SK-N-SH (cell line): ENCODE measurements at regions not wholly inside any gene's neighbourhood (a gene's known extent, or its start where the extent isn't known, plus 50 kb on each side); places are given as distances from the start of the nearest gene placed in this dataset.

Experiments used
- CTCF ChIA-PET: fragments of 300-600, 350-600 bp; formaldehyde crosslinking; extraction: SDS; loops from one replicate; lab custom pipeline; 2021; lab: Yijun Ruan, JAX
- POLR2A ChIA-PET: fragments of 350-600 bp; sonication (Branson Sonifier 250); formaldehyde crosslinking; extraction: SDS; loops from one replicate; lab custom pipeline; 2020; ENCODE audit warnings: antibody characterized with exemption, inconsistent platforms; lab: Yijun Ruan, JAX
- DNase-seq: peaks from one replicate; pipeline ENCODE4 v3.0.0; 2012
- H2AFZ ChIP-seq: fragments of 200-600 bp; sonication (generic); 2 replicates; pipeline ENCODE4 v1.8.1; 2016; ENCODE audit warnings: antibody characterized with exemption, mild to moderate bottlenecking, low read depth
- H3F3A ChIP-seq: fragments of 200-600 bp; sonication (generic); replicated peaks from 2 replicates; pipeline ENCODE3; 2016; ENCODE audit warnings: antibody characterized with exemption, mild to moderate bottlenecking; ENCODE audit not compliant: insufficient read depth
- H3K27ac ChIP-seq, 2 experiments: fragments of 200-500 bp in 1 of 2; fragments of 200-600 bp in 1 of 2; sonication (Bioruptor generic) in 1 of 2; sonication (generic), shearing (Covaris generic) in 1 of 2; 2 replicates each; pipeline versions ENCODE4 v1.5.1 to v1.6.1; 2014 to 2016; ENCODE audit warnings: low read depth in 2 of 2, inconsistent platforms in 1 of 2, low read length in 1 of 2, mild to moderate bottlenecking in 1 of 2, mixed read lengths in 1 of 2
- H3K27me3 ChIP-seq: fragments of 200-600 bp; sonication (generic), shearing (Covaris generic); 2 replicates; pipeline ENCODE4 v1.6.1; 2016; ENCODE audit warnings: mixed run types; ENCODE audit not compliant: insufficient read depth
- H3K36me3 ChIP-seq, 2 experiments: fragments of 200-500 bp in 1 of 2; fragments of 200-600 bp in 1 of 2; sonication (Bioruptor generic) in 1 of 2; sonication (generic) in 1 of 2; replicated peaks in 1 of 2; 2 replicates each; pipeline versions ENCODE3 to v1.5.1; 2014 to 2016; ENCODE audit warnings: low read length in 1 of 2, mild to moderate bottlenecking in 1 of 2; ENCODE audit not compliant: insufficient read depth in 2 of 2, control insufficient read depth in 1 of 2
- H3K4me1 ChIP-seq, 2 experiments: fragments of 200-500 bp in 1 of 2; fragments of 200-600 bp in 1 of 2; sonication (Bioruptor generic) in 1 of 2; sonication (generic), shearing (Covaris generic) in 1 of 2; 2 replicates each; pipeline versions ENCODE4 v1.5.1 to v1.6.1; 2014 to 2016; ENCODE audit warnings: low read depth in 1 of 2, low read length in 1 of 2, mixed run types in 1 of 2; ENCODE audit not compliant: insufficient read depth in 2 of 2, control insufficient read depth in 1 of 2
- H3K4me2 ChIP-seq: fragments of 200-600 bp; sonication (generic), shearing (Covaris generic); 2 replicates; pipeline ENCODE4 v1.6.1; 2017; ENCODE audit warnings: mixed run types
- H3K4me3 ChIP-seq, 2 experiments: fragments of 200-500 bp in 1 of 2; fragments of 200-600 bp in 1 of 2; sonication (Bioruptor generic) in 1 of 2; sonication (generic), shearing (Covaris generic) in 1 of 2; 2 replicates each; pipeline versions ENCODE4 v1.5.1 to v1.8.1; 2014 to 2016; ENCODE audit warnings: low read depth in 2 of 2, inconsistent platforms in 1 of 2, low read length in 1 of 2, mild to moderate bottlenecking in 1 of 2, mixed read lengths in 1 of 2, moderate library complexity in 1 of 2
- H3K79me2 ChIP-seq: fragments of 200-600 bp; sonication (generic); 2 replicates; pipeline ENCODE4 v1.8.1; 2017; ENCODE audit warnings: mild to moderate bottlenecking; ENCODE audit not compliant: insufficient read depth
- H3K9ac ChIP-seq: fragments of 200-600 bp; sonication (generic); 2 replicates; pipeline ENCODE4 v1.6.1; 2017; ENCODE audit warnings: mixed run types
- H3K9me2 ChIP-seq: fragments of 200-600 bp; sonication (generic); 2 replicates; pipeline ENCODE4 v1.6.1; 2017; ENCODE audit warnings: mixed run types
- H3K9me3 ChIP-seq: fragments of 200-600 bp; sonication (generic); 2 replicates; pipeline ENCODE4 v1.6.1; 2017; ENCODE audit warnings: mixed run types, mild to moderate bottlenecking, moderate library complexity
- H4K20me1 ChIP-seq: fragments of 200-600 bp; sonication (generic); 2 replicates; pipeline ENCODE4 v1.6.1; 2017; ENCODE audit warnings: mild to moderate bottlenecking, mixed run types; ENCODE audit not compliant: insufficient read depth
- CHD2 ChIP-seq: fragments of 150-350 bp; IDR thresholded peaks from 2 replicates; pipeline ENCODE4 v1.6.1; 2018; ENCODE audit warnings: low read length; ENCODE audit not compliant: partially characterized antibody
- EZH2phosphoT487 ChIP-seq: fragments of 200-600 bp; sonication (generic); IDR thresholded peaks from 2 replicates; pipeline ENCODE4 v1.6.1; 2017; ENCODE audit warnings: low read depth, mixed run types, mild to moderate bottlenecking, antibody characterized with exemption, moderate library complexity, borderline replicate concordance
- FOSL2 ChIP-seq: IDR thresholded peaks from 2 replicates; pipeline ENCODE4 v1.4.0; 2012; ENCODE audit warnings: low read depth, mild to moderate bottlenecking, moderate library complexity, borderline replicate concordance
- FOXJ3 ChIP-seq: sonication (generic); formaldehyde crosslinking; IDR thresholded peaks from 2 replicates; pipeline ENCODE4 v1.5.1; 2020; ENCODE audit warnings: mild to moderate bottlenecking, missing genetic modification reagents
- GABPA ChIP-seq: IDR thresholded peaks from 2 replicates; pipeline ENCODE4 v1.4.0; 2012; ENCODE audit warnings: low read depth, mild to moderate bottlenecking
- GATA2 ChIP-seq: sonication (generic); formaldehyde crosslinking; IDR thresholded peaks from 2 replicates; pipeline ENCODE4 v1.5.0; 2020; ENCODE audit warnings: mild to moderate bottlenecking, missing genetic modification reagents
- JUND ChIP-seq: IDR thresholded peaks from 2 replicates; pipeline ENCODE4 v1.4.0; 2012
- MEF2A ChIP-seq: IDR thresholded peaks from 2 replicates; pipeline ENCODE4 v1.4.0; 2012; ENCODE audit warnings: low read depth, borderline replicate concordance
- MXI1 ChIP-seq: IDR thresholded peaks from 2 replicates; pipeline ENCODE4 v1.6.1; 2012; ENCODE audit warnings: mild to moderate bottlenecking, low read depth, low read length, improper control_type of control experiment
- NFIC ChIP-seq: IDR thresholded peaks from 2 replicates; pipeline ENCODE4 v1.4.0; 2012; ENCODE audit warnings: borderline replicate concordance
- RAD21 ChIP-seq: IDR thresholded peaks from 2 replicates; pipeline ENCODE4 v1.6.1; 2012; ENCODE audit warnings: mild to moderate bottlenecking, low read length
- RCOR1 ChIP-seq: fragments of 150-350 bp; IDR thresholded peaks from 2 replicates; pipeline ENCODE4 v1.6.1; 2017; ENCODE audit warnings: antibody characterized with exemption, low read length
- RFX5 ChIP-seq: IDR thresholded peaks from 2 replicates; pipeline ENCODE4 v1.6.1; 2012; ENCODE audit warnings: mild to moderate bottlenecking, improper control_type of control experiment, low read length
- SIN3A ChIP-seq: IDR thresholded peaks from 2 replicates; pipeline ENCODE4 v1.6.1; 2012; ENCODE audit warnings: low read depth, mild to moderate bottlenecking, low read length, moderate library complexity, borderline replicate concordance
- TEAD4 ChIP-seq: IDR thresholded peaks from 2 replicates; pipeline ENCODE4 v1.4.0; 2012; ENCODE audit warnings: mild to moderate bottlenecking, borderline replicate concordance; ENCODE audit not compliant: insufficient read depth
- YY1 ChIP-seq: IDR thresholded peaks from 2 replicates; pipeline ENCODE4 v1.4.0; 2012; ENCODE audit warnings: low read depth, mild to moderate bottlenecking
- WGBS: methylation state at CpG from one replicate; pipeline ENCODE4 v1.1.6; 2017; ENCODE audit warnings: low lambda C conversion rate; 5-methylcytosine and 5-hydroxymethylcytosine counted together
- TF ChIP-seq, protein P1 (sequence below): fragments of 200-600 bp; sonication (generic); IDR thresholded peaks from 2 replicates; pipeline ENCODE4 v1.6.1; 2017; ENCODE audit warnings: antibody characterized with exemption, mild to moderate bottlenecking, moderate library complexity
- TF ChIP-seq, protein P2 (sequence below): fragments of 150-350 bp; IDR thresholded peaks from 2 replicates; pipeline ENCODE4 v1.6.1; 2016; ENCODE audit warnings: mild to moderate bottlenecking, low read depth, low read length
- TF ChIP-seq, protein P3 (sequence below): IDR thresholded peaks from 2 replicates; pipeline ENCODE4 v1.4.0; 2012; ENCODE audit warnings: low read depth, borderline replicate concordance
- TF ChIP-seq, protein P4 (sequence below): IDR thresholded peaks from 2 replicates; pipeline ENCODE4 v1.6.1; 2012; ENCODE audit warnings: mild to moderate bottlenecking, low read depth, low read length, moderate library complexity
- TF ChIP-seq, protein P5 (sequence below): IDR thresholded peaks from 2 replicates; pipeline ENCODE4; 2012

DNA sequence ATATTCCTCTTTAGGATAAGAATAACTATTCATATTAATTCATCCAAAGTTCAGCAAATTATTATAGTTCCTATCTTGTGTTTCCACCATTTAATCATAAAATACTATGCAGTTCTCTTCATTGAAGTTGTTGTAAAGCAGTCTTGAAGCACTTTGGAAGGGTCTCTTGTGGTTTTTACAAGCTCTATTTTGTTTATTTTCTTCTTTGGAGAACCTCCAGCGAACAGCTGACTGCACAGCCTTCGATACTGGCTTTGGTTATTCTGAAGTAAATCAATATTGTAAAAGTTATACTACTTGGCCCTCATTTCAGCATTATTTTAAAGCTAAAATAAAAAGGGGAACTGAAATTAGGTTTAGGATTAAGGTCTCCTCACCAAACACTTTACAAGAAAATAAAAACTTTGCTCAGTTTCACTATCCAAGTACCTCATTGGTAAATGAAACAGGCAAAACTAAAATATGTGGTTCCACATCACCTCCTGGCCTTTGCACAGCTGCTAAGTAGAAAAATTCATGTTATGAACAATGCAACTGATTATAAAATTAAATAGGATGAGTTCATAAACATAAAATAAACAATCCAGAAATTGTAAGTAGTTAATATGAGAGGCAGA is 1629.2 kb upstream of the ADGRL3 start (continued):
- TF ChIP-seq NFIC (no peak), CHD2 (no peak), MEF2A (no peak), GATA2 (no peak), SIN3A (no peak), JUND (no peak), FOSL2 (no peak), EZH2phosphoT487 (no peak), FOXJ3 (CRISPR knock-in tag) (no peak)

DNA sequence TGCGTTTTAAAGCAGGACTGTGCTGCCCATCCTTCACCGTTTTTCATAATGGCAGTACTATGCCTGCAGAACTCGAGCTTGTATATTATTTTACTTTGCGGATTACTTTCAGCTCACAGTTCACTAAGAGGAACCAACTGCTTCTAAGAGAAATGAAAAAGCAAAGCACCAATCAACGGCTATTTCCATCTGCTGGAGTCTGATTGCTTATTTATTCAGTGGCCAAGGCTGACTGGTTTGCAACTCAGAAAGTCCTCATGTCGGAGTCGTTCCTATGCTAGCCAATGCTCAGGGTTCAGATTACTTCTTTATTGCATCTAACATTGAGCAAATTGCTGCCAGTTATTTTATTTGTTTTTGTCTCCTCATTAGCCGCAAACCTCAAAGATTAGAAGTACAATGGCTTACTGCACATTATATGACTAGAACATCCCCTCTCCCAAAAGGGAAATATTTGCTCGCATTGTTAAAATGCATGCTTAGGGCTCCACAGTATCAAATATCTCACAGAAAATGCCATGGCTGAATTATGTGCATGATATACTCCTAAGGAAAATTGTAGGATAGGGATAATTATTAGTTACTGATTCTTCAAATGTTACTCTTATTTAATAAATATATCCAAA is 1628.2 kb upstream of the ADGRL3 start:
- ChIA-PET CTCF (no interaction called here), POLR2A (no interaction called here)
- Histone ChIP-seq H3K79me2 (no peaks in the 10 kb centered on the region), H3K27ac (no peak overlapping the region), H3K4me3 (no peak overlapping the region), H3K27me3 (no peaks in the 10 kb centered on the region), H2AFZ (no peak overlapping the region), H3K9ac (no peak overlapping the region), H3K36me3 (peaks cover 0 to 3% of the 10 kb centered on the region in 2 experiments), H3K9me2 (no peaks in the 10 kb centered on the region), H3K4me2 (no peak overlapping the region), H3F3A (no peaks in the 10 kb centered on the region), H4K20me1 (no peaks in the 10 kb centered on the region), H3K4me1 (no peaks in the 10 kb centered on the region), H3K9me3 (no peaks in the 10 kb centered on the region)
- 36% methylated on average over 9 of the region's 9 CpGs for WGBS
- DNase-seq, result no peak
- TF ChIP-seq GABPA, result no peak
- TF ChIP-seq, protein P1, sequence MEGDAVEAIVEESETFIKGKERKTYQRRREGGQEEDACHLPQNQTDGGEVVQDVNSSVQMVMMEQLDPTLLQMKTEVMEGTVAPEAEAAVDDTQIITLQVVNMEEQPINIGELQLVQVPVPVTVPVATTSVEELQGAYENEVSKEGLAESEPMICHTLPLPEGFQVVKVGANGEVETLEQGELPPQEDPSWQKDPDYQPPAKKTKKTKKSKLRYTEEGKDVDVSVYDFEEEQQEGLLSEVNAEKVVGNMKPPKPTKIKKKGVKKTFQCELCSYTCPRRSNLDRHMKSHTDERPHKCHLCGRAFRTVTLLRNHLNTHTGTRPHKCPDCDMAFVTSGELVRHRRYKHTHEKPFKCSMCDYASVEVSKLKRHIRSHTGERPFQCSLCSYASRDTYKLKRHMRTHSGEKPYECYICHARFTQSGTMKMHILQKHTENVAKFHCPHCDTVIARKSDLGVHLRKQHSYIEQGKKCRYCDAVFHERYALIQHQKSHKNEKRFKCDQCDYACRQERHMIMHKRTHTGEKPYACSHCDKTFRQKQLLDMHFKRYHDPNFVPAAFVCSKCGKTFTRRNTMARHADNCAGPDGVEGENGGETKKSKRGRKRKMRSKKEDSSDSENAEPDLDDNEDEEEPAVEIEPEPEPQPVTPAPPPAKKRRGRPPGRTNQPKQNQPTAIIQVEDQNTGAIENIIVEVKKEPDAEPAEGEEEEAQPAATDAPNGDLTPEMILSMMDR, result no peak
- TF ChIP-seq, protein P2, sequence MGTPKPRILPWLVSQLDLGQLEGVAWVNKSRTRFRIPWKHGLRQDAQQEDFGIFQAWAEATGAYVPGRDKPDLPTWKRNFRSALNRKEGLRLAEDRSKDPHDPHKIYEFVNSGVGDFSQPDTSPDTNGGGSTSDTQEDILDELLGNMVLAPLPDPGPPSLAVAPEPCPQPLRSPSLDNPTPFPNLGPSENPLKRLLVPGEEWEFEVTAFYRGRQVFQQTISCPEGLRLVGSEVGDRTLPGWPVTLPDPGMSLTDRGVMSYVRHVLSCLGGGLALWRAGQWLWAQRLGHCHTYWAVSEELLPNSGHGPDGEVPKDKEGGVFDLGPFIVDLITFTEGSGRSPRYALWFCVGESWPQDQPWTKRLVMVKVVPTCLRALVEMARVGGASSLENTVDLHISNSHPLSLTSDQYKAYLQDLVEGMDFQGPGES, result no peak
- TF ChIP-seq, protein P3, sequence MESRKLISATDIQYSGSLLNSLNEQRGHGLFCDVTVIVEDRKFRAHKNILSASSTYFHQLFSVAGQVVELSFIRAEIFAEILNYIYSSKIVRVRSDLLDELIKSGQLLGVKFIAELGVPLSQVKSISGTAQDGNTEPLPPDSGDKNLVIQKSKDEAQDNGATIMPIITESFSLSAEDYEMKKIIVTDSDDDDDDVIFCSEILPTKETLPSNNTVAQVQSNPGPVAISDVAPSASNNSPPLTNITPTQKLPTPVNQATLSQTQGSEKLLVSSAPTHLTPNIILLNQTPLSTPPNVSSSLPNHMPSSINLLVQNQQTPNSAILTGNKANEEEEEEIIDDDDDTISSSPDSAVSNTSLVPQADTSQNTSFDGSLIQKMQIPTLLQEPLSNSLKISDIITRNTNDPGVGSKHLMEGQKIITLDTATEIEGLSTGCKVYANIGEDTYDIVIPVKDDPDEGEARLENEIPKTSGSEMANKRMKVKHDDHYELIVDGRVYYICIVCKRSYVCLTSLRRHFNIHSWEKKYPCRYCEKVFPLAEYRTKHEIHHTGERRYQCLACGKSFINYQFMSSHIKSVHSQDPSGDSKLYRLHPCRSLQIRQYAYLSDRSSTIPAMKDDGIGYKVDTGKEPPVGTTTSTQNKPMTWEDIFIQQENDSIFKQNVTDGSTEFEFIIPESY, result no peak
- TF ChIP-seq YY1, result no peak
- TF ChIP-seq, protein P4, sequence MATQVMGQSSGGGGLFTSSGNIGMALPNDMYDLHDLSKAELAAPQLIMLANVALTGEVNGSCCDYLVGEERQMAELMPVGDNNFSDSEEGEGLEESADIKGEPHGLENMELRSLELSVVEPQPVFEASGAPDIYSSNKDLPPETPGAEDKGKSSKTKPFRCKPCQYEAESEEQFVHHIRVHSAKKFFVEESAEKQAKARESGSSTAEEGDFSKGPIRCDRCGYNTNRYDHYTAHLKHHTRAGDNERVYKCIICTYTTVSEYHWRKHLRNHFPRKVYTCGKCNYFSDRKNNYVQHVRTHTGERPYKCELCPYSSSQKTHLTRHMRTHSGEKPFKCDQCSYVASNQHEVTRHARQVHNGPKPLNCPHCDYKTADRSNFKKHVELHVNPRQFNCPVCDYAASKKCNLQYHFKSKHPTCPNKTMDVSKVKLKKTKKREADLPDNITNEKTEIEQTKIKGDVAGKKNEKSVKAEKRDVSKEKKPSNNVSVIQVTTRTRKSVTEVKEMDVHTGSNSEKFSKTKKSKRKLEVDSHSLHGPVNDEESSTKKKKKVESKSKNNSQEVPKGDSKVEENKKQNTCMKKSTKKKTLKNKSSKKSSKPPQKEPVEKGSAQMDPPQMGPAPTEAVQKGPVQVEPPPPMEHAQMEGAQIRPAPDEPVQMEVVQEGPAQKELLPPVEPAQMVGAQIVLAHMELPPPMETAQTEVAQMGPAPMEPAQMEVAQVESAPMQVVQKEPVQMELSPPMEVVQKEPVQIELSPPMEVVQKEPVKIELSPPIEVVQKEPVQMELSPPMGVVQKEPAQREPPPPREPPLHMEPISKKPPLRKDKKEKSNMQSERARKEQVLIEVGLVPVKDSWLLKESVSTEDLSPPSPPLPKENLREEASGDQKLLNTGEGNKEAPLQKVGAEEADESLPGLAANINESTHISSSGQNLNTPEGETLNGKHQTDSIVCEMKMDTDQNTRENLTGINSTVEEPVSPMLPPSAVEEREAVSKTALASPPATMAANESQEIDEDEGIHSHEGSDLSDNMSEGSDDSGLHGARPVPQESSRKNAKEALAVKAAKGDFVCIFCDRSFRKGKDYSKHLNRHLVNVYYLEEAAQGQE, result no peak
- no peak for TF ChIP-seq MXI1
- TF ChIP-seq MEF2A, result no peak
- no peak for TF ChIP-seq RAD21
- no peak for TF ChIP-seq FOSL2
- TF ChIP-seq RCOR1, result no peak
- TF ChIP-seq EZH2phosphoT487, result no peak
- TF ChIP-seq TEAD4, result no peak
- TF ChIP-seq RFX5, result no peak
- TF ChIP-seq, protein P5, sequence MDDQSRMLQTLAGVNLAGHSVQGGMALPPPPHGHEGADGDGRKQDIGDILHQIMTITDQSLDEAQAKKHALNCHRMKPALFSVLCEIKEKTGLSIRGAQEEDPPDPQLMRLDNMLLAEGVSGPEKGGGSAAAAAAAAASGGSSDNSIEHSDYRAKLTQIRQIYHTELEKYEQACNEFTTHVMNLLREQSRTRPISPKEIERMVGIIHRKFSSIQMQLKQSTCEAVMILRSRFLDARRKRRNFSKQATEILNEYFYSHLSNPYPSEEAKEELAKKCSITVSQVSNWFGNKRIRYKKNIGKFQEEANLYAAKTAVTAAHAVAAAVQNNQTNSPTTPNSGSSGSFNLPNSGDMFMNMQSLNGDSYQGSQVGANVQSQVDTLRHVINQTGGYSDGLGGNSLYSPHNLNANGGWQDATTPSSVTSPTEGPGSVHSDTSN, result no peak
